SK-N-SH (cell line): ENCODE measurements at regions not wholly inside any gene's neighbourhood (a gene's known extent, or its start where the extent isn't known, plus 50 kb on each side); places are given as distances from the start of the nearest gene placed in this dataset.

Experiments
- CHD2 ChIP-seq: fragments of 150-350 bp; IDR thresholded peaks from 2 replicates; pipeline ENCODE4 v1.6.1; 2018; ENCODE audit warnings: low read length; ENCODE audit not compliant: partially characterized antibody
- EZH2phosphoT487 ChIP-seq: fragments of 200-600 bp; sonication (generic); IDR thresholded peaks from 2 replicates; pipeline ENCODE4 v1.6.1; 2017; ENCODE audit warnings: low read depth, mixed run types, mild to moderate bottlenecking, antibody characterized with exemption, moderate library complexity, borderline replicate concordance
- JUND ChIP-seq: IDR thresholded peaks from 2 replicates; pipeline ENCODE4 v1.4.0; 2012
- POLR2AphosphoS5 ChIP-seq: IDR thresholded peaks from 2 replicates; pipeline ENCODE4 v1.6.1; 2012; ENCODE audit warnings: low read depth, low read length
- RAD21 ChIP-seq: IDR thresholded peaks from 2 replicates; pipeline ENCODE4 v1.6.1; 2012; ENCODE audit warnings: mild to moderate bottlenecking, low read length
- TAF1 ChIP-seq: IDR thresholded peaks from 2 replicates; pipeline ENCODE4 v1.6.1; 2012; ENCODE audit warnings: low read depth, mild to moderate bottlenecking, low read length, moderate library complexity, borderline replicate concordance
- TCF12 ChIP-seq: IDR thresholded peaks from 2 replicates; pipeline ENCODE4 v1.4.0; 2012
- TF ChIP-seq, protein P1 (sequence below): fragments of 200-600 bp; sonication (generic); IDR thresholded peaks from 2 replicates; pipeline ENCODE4 v1.6.1; 2017; ENCODE audit warnings: antibody characterized with exemption, mild to moderate bottlenecking, moderate library complexity
- TF ChIP-seq, protein P2 (sequence below): IDR thresholded peaks from 2 replicates; pipeline ENCODE4 v1.4.0; 2012; ENCODE audit warnings: low read depth

DNA sequence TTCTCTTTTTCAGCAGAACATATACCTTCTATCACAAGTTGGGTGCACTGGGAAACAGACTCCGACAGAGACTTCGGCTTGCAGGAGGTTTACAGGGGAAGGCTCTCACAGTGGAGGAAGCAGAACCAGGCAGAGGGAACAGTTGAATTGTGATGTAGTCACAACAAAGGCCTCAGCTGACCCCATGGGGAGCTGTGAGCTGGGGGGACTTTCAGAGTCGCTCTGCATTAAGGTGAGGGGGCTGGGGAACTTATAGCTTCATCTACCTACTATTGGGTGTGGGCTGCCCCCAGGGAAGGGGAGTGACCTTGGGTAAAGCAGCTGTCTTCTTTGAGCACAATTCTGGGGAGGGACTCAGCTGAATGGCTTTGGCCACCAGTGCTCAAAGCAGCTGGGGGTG lies 94.9 kb upstream of the POU3F1 start:
- TF ChIP-seq, protein P1, sequence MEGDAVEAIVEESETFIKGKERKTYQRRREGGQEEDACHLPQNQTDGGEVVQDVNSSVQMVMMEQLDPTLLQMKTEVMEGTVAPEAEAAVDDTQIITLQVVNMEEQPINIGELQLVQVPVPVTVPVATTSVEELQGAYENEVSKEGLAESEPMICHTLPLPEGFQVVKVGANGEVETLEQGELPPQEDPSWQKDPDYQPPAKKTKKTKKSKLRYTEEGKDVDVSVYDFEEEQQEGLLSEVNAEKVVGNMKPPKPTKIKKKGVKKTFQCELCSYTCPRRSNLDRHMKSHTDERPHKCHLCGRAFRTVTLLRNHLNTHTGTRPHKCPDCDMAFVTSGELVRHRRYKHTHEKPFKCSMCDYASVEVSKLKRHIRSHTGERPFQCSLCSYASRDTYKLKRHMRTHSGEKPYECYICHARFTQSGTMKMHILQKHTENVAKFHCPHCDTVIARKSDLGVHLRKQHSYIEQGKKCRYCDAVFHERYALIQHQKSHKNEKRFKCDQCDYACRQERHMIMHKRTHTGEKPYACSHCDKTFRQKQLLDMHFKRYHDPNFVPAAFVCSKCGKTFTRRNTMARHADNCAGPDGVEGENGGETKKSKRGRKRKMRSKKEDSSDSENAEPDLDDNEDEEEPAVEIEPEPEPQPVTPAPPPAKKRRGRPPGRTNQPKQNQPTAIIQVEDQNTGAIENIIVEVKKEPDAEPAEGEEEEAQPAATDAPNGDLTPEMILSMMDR, result no peak
- TF ChIP-seq JUND (no peak), POLR2AphosphoS5 (no peak), TAF1 (no peak), EZH2phosphoT487 (no peak), TCF12 (no peak), RAD21 (no peak), CHD2 (no peak)
- TF ChIP-seq, protein P2, sequence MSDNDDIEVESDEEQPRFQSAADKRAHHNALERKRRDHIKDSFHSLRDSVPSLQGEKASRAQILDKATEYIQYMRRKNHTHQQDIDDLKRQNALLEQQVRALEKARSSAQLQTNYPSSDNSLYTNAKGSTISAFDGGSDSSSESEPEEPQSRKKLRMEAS, result no peak
